Fibroblast of skin of right quadriceps (primary cell): ENCODE measurements at regions not wholly inside any gene's neighbourhood (a gene's known extent, or its start where the extent isn't known, plus 50 kb on each side); places are given as distances from the start of the nearest gene placed in this dataset.

ENCODE experiments used
- DNase-seq: peaks from one replicate; pipeline ENCODE4 v3.0.0-alpha.2; 2013

DNA sequence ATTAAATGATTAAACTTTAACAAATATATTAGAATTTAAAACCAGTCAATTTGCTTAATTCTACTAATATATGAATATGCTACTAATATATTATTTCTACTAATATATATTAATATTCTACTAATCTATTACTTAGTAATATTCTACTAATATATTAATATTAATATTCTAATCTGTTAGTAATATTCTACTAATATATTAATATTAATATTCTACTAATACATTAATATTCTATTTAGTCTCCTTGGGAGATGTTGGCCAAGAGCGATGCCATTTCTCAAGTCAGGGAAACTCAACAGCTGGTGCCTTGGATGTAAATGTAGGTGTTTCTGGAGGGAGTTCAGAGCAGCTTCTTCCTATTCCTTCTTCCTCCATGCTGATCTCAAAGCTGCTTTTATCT, 259.2 kb upstream of the TMTC4 start:
- no peak for DNase-seq

DNA sequence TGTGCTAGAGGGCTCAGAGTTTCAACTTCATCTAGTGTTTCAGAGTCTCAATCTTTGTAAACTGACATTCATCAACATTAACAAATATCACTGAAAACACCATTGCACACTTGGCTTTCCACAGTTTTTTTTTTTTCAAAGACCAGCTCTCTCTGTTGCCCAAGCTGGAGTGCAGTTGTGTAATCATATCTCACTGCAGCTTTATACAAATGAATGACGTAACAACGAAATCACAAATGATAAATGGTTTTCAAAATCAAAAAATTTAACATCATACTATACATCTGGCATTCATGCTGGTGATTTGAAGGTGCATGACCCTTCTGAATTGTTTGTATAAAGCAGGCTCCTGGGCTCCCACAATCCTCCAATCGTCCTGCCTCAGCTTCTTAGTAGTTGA, 248.0 kb upstream of the TMTC4 start:
- no peak for DNase-seq

DNA sequence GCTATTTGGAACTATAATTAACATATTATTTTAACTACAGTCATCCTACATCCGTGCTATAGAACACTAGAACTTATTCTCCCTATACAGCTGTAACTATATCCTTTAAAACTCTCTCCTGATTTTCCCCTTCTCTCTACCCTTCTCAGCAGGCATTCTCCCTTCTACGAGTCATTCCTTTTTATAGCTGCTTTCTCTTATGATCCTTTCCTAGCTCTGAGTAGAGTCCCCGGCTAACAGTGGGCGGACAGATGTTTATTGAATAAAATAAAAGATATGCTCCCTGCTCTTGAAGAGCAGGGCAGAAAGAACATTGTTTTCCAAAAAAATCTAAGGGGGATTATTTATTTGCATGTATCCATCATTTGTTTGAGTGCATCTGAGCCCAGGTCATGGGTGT, 246.5 kb upstream of the TMTC4 start:
- no peak for DNase-seq

DNA sequence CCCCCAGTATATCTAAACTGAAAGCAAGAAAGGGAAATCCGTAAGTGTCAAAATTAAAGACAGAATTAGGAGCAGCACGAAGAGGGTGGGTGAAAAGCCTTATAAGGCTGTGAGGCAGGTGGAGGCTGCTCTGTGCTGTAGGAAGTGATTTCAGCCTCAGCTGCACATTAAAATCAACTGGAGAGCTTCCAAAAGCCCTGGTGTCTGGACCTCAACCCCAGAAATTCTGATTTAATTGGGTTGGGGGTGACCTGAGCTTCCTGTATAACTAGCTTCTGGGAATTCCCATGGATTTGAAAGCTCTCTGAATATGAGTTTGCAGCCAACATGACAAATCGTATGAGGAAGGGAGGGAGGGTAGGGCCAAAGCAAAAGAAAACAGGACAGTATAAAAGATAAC, 242.4 kb upstream of the TMTC4 start:
- DNase-seq = no peak

DNA sequence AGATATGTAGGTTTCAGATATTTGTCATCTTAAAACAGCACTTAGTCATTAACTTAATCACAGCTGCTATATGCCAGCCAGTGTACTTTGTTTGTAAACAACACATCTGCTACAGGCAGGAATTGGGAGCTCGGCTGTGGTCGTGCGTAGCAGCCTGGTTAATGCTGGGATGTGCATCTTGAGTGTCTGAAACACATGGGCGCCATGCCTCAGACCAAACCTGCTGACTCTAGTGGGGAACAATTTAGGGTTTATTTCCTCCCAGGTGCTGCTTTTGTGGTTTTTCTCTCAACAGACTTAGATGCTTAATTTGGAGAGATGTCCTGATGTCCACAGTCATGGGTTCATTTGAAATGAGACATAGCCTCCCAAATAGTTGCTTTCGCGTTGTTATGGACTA, 238.5 kb upstream of the TMTC4 start:
- no peak for DNase-seq

DNA sequence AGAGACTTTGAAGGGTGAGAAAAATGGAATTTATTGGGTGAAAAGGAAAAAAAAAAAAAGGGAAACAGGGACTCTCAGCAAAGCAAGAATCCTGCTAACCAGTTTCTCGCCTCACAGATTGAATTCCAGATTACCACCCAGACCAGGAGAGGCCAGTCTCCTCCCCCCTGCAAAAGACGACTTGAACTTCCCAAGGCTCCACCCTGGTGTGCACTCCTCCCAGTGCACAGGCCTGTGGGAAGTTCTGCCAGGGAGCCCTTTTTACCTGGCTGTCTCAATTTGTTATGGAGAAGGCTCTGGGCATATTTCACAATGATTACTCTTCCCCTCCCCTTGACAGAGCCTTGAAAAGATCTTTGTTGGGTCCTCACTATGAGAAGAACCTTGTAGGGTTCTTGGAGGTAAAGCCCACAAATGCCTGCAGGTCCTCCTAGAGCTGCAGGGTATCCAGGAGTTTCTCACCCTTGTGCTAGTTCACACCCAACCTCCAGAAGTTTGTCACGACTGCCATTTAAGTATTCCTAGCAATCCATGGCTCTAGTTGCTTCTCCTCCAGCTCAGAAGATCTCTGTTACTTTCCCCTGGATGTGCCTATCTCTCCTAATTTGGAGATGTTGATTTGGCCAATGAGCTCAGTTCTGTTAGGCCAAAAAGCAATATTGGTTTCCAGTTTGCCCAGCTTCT, 229.8 kb upstream of the TMTC4 start:
- DNase-seq = no peak

DNA sequence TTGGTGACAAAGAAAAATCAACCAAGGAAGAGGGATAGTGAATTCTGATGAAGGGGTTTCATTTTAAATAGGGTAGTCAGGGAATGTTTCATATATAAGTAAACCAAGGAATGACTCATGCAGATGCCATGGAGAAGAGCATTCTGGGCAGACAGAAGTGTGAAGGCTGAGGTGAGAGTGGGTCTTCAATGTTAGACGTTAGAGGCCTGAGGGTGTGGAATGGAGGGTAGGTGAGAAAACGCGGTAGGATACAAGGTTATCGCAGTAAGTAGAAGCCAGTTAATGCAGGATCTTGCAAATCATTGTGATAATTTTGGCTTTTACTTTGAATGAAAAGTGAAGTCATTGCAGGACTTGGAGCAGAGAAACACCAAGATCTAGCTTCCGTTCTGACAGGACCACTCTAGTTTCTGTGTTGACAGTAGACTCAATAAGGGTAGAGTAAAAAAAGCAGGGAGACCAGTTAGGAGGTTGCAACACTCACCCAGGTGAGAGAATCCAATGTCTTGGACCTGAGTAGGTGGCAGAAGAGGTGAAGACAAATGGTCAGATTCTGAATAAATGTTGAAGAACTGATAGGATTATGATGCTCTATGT, 225.2 kb upstream of the TMTC4 start:
- DNase-seq = no peak

DNA sequence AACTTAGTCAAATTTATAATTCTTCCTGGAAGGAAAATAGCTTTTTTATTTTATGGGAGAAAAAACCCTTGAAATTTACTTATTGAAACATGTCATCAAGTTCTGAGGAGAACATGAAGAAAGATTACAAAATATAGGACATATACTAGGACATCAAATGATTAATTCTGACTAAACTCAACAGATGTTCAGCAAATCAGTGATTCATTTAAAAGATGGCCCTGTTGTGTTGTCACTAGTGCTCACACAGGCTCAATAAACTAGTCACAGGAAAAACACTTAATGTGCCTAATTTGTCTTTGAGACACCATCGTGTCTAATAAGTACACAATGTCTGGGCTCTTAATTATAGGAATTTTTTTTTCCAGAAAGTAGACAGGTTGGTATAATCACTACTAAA, 223.8 kb upstream of the TMTC4 start:
- DNase-seq = peak; percentile 23

DNA sequence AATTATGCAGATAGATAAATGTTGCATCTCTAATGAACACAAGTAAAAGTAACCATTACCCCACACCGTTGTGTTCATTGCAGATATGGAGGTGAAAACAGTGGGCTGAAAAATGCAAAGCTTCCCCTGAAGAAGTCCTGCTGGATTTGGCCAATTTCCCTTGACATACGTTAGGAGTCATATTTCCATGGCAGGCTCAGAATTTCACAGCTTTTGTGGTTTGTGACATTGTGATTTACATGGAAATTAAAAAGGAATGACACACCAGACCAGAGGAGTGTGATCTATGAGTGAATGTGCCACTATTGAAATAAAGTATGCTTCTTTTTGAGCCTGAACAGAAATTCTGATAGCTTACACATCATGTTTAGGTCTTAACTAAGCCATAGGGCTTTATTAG, 221.1 kb upstream of the TMTC4 start:
- peak; percentile 85 for DNase-seq

DNA sequence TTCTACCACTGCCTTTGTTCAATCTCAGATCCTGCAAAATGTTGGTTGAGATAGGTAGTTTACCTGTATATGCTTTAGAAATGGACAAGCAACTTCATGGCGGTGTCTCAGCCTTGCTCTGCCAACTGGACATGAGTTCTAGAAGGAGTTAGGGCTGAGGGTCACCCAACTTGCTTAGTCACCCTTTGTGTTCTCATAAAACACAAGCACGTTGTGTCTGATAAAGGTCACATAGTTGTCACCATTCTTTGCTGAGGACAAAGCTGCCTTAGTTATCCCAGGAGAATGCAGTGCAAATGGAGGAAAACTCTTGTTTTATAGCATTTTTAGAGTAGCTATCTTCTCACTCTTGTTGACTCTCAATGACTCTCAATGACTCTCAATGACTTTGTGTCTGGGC, 218.4 kb upstream of the TMTC4 start:
- DNase-seq = no peak

DNA sequence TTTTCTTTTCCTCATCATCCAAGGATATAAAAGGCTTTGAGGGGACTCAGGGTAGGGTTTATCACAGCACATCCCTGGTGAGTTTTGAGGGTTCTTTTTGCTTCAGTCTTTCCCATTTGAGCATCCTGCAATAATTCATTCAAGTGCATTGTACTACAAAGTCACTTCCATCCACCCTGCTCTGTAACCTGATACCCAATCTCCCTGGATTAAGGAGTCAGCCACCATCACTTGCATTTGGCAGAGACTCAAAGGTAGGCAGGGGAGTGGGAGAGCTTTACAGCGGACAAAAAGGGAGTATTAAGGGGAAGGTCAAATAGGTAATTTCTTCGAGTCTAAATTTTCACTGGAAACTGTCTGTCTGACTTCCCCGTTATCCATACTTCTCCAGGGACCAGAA, 216.1 kb upstream of the TMTC4 start:
- DNase-seq = no peak

DNA sequence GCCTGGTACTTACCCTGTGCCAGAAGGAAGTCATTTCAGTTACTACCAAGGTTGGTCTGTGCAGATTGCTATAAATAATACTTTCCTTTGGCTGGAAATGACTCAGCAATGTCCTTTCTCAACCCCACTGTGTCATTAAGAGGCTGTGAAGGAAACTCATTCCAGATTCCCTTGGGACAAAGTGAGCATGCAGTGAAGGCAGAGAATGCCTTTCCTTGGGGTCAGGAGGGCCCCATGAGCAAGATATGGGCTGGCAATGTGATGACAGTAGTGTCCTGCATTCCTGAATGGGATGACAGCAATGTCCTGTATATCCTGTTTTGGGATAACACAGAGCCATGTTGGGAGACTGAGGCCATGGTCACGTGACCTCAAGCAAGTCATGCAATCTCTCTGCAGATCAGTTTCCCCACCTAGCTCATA, 213.1 kb upstream of the TMTC4 start:
- DNase-seq = peak; percentile 94

DNA sequence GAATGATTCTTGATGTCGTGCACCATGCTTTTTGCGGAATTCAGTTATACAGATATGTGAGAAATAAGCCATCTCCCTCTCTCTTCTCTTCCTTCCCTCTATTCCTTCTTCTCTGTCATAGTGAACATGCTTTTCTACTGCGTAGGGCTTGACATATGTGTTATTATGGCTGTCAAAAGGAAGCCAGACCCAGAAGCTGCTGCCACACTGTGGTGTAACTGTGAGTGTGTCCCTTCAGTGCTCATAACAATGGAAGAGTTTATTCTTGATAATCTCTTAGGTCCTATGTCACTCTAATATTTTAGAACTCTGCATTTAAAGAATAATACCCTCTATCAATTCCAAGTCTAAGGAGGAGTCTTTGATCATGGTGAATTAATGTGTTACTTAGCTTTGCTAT, 208.9 kb upstream of the TMTC4 start:
- DNase-seq = no peak

DNA sequence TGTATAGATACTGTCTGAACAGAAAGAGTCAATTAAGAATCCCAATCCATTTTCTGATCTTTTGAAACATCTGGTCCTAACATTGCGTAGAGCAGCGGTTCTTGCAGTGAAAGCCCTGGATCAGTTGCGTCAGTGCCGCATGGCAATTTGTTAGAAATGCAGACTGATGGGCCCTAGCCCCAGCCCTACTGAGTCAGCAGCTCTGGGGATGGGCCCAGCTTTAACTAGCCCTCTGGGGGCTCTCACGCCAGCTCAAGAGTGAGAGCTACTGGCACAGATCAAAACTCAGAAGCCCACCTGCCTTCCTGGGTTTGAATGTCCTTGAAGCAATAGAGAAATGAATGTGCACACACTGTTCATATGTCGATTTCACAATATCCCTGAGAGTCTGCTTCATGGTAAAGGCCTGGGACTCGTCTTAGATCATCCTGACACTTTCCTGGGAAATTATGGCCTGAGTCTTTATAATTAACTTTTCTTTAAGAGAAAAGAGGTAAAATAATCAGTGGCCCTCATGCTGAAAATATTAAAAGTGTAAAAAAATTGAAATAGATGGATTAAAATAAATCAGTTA, 206.8 kb upstream of the TMTC4 start:
- DNase-seq = peak; percentile 72

DNA sequence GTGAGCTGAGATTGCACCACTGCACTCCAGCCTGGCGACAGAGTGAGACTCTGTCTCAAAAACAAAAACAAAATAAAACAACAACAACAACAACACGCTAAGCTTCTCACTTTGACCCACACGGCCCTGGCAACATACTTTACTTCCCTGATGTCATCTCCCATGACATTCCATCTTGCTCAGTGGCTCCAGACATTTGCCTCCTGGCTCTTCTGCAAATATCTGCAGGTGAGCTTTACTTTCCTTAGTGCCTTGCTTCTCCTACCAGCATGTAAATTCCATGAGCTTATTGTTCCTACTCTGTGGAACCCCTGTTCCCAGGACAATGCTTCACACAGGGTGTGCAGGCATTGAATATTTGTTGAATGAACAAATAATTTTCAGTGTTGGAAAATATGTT, 205.6 kb upstream of the TMTC4 start:
- DNase-seq = no peak

DNA sequence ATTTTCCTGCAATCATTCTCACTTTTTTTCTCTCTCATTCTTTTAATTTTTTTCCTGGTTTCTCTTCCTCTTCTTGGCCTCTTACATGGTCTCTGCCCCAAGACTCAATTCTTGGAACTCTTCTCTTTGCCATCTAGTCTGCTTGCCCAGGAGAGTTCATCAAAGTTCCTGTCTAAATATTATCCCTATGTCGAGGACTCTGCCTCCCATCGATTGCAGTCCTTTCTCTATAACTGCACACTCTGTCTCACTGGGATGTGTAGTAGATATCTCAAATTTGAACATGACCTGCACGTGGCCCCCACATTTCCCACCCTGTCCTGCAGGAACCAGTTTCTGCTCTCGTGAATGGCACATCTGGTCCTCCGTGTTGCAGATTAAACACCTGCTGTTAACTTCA, 204.7 kb upstream of the TMTC4 start:
- no peak for DNase-seq

DNA sequence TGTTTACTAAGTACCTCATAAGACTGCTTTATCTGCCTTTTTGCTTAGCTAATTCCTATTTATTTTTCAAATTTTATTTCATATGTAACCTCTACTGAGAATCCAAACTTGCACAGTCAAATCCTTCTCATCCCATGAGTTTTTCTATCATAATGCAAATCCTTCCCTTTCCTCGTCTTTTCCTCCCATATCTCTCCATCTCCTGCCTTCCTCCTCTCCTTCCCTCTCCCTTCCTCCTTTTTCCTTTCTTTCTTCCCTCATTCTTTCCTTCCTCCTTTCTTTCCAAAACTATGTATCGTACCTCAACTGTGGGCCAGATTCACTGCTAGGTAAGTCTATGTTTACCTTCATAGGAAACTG, 201.4 kb upstream of the TMTC4 start:
- no peak for DNase-seq

DNA sequence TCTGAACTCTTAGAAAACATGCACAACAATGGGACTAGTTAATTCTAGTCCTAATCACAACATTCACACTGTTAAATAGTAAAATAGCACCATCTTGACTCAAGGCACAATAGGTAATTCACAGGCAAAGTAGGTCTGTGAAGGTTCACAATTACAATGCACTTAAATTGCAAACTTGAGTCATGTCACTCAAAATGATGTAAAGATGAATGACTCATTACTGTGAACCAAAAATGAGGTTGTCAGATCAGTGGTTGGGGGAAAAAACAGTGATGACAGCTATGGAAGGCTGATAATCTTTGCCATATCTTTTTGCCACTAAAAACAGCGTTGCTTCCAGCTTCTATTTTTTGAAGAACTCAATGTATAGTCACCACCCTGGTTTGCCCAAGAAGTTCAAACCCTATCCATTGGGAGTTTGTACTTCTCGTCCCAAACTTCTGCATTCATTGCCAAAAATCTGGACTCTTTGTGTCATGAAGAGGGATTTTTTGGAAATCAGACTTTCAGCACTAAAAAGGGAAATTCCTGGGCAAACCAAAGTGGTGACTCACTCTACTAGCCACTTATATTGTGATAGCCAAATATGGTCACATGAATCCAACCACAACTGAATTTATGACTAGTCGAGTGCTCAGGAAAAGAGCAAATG, 200.9 kb upstream of the TMTC4 start:
- peak; percentile 98 for DNase-seq

DNA sequence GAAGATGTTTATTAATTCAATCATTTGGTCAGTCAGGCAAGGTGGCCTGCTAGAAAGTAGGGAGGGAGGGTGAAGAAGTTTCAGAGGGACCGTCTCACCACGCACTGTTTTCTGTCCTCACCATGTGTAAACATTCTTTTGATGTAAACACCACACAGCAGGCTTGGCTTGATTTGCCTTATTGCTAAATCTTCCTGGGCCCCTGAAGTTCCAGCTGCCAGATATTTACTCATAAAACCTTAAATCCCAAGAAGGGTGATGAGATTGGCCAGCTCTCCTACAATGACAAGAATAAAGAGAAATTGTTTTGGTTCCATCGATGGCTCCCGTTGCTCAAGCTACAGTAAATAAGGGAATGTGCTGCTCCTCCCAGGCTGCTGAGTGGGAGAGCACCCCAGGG, 198.2 kb upstream of the TMTC4 start:
- DNase-seq = peak; percentile 7

DNA sequence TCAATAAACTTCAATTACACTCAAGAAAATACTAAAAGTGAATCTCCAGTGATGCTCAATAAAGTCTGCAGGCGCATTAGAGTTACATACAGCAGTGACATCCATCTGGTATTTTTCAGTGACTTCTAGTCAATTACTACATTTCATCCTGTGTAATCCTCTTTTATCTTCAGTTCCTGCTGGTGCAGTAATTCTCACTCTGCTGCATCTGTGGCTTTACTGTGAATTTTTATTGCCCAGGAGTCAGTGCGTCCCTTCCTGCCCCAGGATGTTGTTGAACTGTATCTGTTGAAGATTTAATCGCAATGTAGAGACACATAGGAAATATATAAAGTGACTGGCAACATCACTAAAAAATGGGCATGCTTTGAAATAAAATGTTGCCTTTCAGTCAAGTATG, 196.3 kb upstream of the TMTC4 start:
- DNase-seq = no peak

DNA sequence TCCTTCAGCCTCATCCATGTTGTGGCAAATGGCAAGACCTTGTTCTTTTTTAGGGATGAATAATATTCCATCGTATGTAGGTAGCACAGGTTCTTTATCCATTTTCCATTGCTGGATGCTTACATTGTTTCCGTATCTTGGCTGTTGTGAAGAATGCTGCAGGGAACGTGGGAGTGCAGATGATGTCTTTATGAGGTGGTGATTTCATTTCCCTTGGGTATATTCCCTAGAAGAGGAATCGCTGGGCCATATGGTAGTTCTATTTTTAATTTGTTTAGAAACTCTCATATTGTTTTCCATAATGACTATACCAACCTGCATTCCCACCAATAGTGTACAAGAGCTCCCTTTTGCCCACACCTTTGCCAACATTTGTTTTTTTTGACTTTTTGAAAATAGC, 186.3 kb upstream of the TMTC4 start:
- peak; percentile 17 for DNase-seq

DNA sequence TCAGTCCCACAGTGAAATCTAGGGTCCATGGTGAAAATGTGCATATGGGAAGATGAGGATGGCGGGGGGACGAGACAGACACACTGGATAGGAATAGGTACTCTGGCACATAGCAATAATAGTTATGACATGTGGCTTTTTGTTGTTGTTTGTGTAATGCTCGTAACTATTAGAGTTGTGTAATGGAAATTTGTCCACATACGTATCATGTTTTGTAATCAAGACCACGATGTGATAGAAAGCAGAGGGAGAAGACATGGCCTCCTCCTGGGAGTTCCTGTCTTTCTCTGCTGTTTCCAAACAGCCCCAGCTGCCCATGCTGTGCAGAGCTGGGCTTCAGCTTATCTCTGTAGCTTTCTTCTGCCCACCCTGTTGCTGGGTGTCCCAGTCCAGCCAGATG, 185.3 kb upstream of the TMTC4 start:
- DNase-seq = no peak

DNA sequence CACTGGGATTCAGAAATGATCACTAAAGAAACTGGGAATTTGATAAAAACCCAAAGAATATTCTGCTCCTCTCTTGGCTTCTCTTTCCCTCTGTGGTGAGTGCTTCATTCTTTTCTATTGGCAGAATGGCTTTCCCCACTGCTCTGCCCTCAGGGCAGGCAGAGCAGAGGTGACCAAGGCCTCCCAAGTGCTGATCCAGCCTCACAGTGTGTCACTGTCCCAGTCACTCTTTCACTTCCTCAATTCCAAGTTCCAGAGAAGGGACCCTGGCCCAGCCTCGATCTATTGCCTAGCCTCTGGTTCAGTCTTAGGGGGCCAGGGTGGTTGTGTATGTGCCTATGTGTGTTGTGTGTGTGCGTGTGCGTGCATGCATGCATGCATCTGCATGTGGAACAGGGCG, 180.6 kb upstream of the TMTC4 start:
- no peak for DNase-seq

DNA sequence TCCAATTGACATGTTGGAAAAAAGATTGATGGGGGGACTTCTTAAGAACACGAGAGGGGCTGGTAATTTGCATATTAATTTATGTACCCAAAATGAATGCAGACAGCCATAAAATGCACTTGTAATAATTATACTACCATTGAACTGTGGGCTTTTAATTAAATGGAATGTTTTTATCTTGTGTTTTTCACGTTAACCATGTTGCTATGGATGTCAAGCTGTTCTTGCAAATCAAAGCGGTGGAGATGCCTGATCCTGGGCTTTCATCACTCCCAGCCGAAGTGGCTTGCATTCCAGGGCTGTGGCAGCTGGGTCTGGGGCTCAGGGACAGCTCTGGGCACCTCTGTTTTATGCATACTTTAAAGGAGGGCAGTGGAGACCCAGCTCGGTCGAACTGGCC, 179.4 kb upstream of the TMTC4 start:
- DNase-seq = no peak

DNA sequence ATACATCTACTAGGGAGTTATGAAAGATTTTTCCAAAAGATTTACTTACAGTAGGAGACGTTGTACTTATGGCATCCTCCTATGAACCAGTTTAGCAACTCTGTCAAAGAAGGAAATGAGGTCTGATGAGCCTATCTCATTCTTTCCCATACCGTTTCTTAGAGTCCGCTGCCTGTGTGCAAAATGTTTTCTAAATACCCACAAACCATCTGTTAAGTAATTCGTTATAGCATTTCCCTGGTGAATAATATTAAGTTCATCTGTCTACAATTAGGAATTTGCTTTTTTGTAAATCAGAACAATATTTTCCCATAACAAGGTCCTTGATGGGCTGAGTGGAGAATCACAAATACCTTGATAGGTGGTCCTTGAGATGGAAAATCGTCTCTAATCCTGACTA, 178.8 kb upstream of the TMTC4 start:
- no peak for DNase-seq
